Adrenal gland (tissue), 5 donors: ENCODE measurements at regions not wholly inside any gene's neighbourhood (a gene's known extent, or its start where the extent isn't known, plus 50 kb on each side); places are given as distances from the start of the nearest gene placed in this dataset.

Experiments
- POLR2A ChIP-seq, 2 donors: fragments of 450-650 bp; IDR thresholded peaks; one replicate each; pipeline ENCODE4 v1.6.1; 2017; ENCODE audit warnings: antibody characterized with exemption in 2 of 2, mild to moderate bottlenecking in 2 of 2, moderate library complexity in 1 of 2
- TF ChIP-seq, protein P1 (sequence below), 6 experiments: fragments of 450-650 bp in 4 of 6; fragments of 200-600 bp in 2 of 6; sonication (generic) in 1 of 6; IDR thresholded peaks; 1 replicate in 5 of 6; 2 replicates in 1 of 6; pipeline versions ENCODE4 v1.5.1 to v1.8.0; 2016 to 2021; ENCODE audit warnings: antibody characterized with exemption in 6 of 6, mild to moderate bottlenecking in 2 of 6, moderate library complexity in 1 of 6
- donor health status: DM: no; HTN: no; CAD: no.

DNA sequence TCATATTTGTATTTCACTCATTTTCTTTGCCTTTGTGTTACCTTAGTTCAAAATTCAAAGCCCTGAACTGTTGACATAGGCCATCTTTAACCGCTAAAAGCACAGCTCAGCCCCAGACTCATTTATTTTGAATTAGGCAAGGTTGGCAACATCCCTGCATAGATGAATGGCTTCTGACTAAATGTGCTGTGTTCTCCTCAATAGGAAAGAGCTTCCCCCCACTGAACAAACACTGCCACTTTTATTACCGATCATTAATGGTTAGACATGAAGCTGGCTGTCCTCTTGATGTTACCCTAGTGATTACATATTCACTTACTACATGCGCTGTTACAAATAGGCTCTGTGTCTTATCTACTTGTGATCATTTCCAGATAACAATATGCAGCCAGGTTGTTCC is 170.7 kb downstream of the ADCYAP1 start:
- TF ChIP-seq, protein P1, sequence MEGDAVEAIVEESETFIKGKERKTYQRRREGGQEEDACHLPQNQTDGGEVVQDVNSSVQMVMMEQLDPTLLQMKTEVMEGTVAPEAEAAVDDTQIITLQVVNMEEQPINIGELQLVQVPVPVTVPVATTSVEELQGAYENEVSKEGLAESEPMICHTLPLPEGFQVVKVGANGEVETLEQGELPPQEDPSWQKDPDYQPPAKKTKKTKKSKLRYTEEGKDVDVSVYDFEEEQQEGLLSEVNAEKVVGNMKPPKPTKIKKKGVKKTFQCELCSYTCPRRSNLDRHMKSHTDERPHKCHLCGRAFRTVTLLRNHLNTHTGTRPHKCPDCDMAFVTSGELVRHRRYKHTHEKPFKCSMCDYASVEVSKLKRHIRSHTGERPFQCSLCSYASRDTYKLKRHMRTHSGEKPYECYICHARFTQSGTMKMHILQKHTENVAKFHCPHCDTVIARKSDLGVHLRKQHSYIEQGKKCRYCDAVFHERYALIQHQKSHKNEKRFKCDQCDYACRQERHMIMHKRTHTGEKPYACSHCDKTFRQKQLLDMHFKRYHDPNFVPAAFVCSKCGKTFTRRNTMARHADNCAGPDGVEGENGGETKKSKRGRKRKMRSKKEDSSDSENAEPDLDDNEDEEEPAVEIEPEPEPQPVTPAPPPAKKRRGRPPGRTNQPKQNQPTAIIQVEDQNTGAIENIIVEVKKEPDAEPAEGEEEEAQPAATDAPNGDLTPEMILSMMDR (IDR thresholded peaks at IDR 0.05) = no peak
- no peak for TF ChIP-seq POLR2A (IDR thresholded peaks at IDR 0.05)
